ENCODE measurements at regions not wholly inside any gene's neighbourhood (a gene's known extent, or its start where the extent isn't known, plus 50 kb on each side); places are given as distances from the start of the nearest gene placed in this dataset.
"Not testable (repeated sequence)": the region's sequence is repeated elsewhere in the genome, so short reads cannot be mapped to it uniquely, and the experiment has no call there.

GRCh38 chr11:98770046-98770445 is 250.7 kb upstream of the CNTN5 start:
- not testable (repeated sequence) for TF ChIP-seq POLR2A (IDR thresholded peaks at IDR 0.05; ENCODE audit: low read depth, low read length); CTCF (IDR thresholded peaks at IDR 0.05; ENCODE audit: extremely low read depth in 1 of 2, insufficient read depth in 1 of 2, low read depth in 1 of 2, low read length in 2 of 2); GATA2 (IDR thresholded peaks at IDR 0.05; ENCODE audit: insufficient read depth, insufficient read length, low read depth, low read length); POLR2AphosphoS5 (IDR thresholded peaks at IDR 0.05; ENCODE audit: insufficient read depth, low read depth, low read length); MAX (IDR thresholded peaks at IDR 0.05; ENCODE audit: insufficient read depth, insufficient read length)

All from endothelial cell of umbilical vein (primary cell).